Germinal center (tissue), 1 donor: ENCODE measurements at regions not wholly inside any gene's neighbourhood (a gene's known extent, or its start where the extent isn't known, plus 50 kb on each side); places are given as distances from the start of the nearest gene placed in this dataset.
"Not testable (repeated sequence)": the region's sequence is repeated elsewhere in the genome, so short reads cannot be mapped to it uniquely, and the experiment has no call there.

Experiments used
- DNase-seq: peaks from one replicate; pipeline ENCODE4 v3.0.0; 2012; ENCODE audit warnings: mixed read lengths, low spot score

- no peak for DNase-seq
Observed at GRCh38 chr10:85012305-85012704, 683.9 kb downstream of the CCSER2 start.

- no peak for DNase-seq
Observed at GRCh38 chr10:85026878-85027467, 698.6 kb downstream of the CCSER2 start.

- DNase-seq = no peak
Observed at GRCh38 chr10:85032981-85033380, 704.6 kb downstream of the CCSER2 start.

GRCh38 chr10:85036661-85037060 is 708.3 kb downstream of the CCSER2 start:
- DNase-seq = no peak

- no peak for DNase-seq
Observed at GRCh38 chr10:85039311-85039710, 710.9 kb downstream of the CCSER2 start.

- DNase-seq = no peak
Observed at GRCh38 chr10:85043207-85043606, 714.8 kb downstream of the CCSER2 start.

GRCh38 chr10:85045046-85045445 is 716.7 kb downstream of the CCSER2 start:
- DNase-seq = no peak

GRCh38 chr10:85047170-85047834 is 718.9 kb downstream of the CCSER2 start:
- DNase-seq = no peak

GRCh38 chr10:85047979-85048378 is 719.6 kb downstream of the CCSER2 start:
- no peak for DNase-seq

GRCh38 chr10:85048644-85049043 is 720.3 kb downstream of the CCSER2 start:
- DNase-seq = no peak

GRCh38 chr10:85060944-85061343 is 732.6 kb downstream of the CCSER2 start:
- DNase-seq = no peak

- no peak for DNase-seq
Observed at GRCh38 chr10:85061401-85061800, 733.0 kb downstream of the CCSER2 start.

GRCh38 chr10:85067955-85068354 is 739.6 kb downstream of the CCSER2 start:
- DNase-seq = no peak

GRCh38 chr10:85080934-85081333 is 752.5 kb downstream of the CCSER2 start:
- no peak for DNase-seq

GRCh38 chr10:85098835-85099521 is 770.6 kb downstream of the CCSER2 start:
- no peak for DNase-seq

- DNase-seq = no peak
Observed at GRCh38 chr10:85100495-85100894, 772.1 kb downstream of the CCSER2 start.

- DNase-seq = no peak
Observed at GRCh38 chr10:85105614-85106255, 777.3 kb downstream of the CCSER2 start.

GRCh38 chr10:85111271-85111670 is 782.9 kb downstream of the CCSER2 start:
- DNase-seq = no peak

GRCh38 chr10:85124603-85125051 is 796.2 kb downstream of the CCSER2 start:
- DNase-seq = no peak

- no peak for DNase-seq
Observed at GRCh38 chr10:85137253-85137652, 808.9 kb downstream of the CCSER2 start.

GRCh38 chr10:85138046-85138445 is 809.7 kb downstream of the CCSER2 start:
- no peak for DNase-seq

- DNase-seq = no peak
Observed at GRCh38 chr10:85139124-85139523, 810.7 kb downstream of the CCSER2 start.

- DNase-seq = not testable (repeated sequence)
Observed at GRCh38 chr10:85141520-85141919, 813.1 kb downstream of the CCSER2 start.
